ENCODE measurements at regions not wholly inside any gene's neighbourhood (a gene's known extent, or its start where the extent isn't known, plus 50 kb on each side); places are given as distances from the start of the nearest gene placed in this dataset.

GRCh38 chr11:15779518-15779917 lies 576.8 kb downstream of the SOX6 start:
- DNase-seq (ENCODE audit: insufficient read length, low spot score) (no peak), FAIRE-seq (no peak)
- TF ChIP-seq CTCF (IDR thresholded peaks at IDR 0.05; ENCODE audit: insufficient read depth, missing control alignments), result no peak

- no peak for DNase-seq (ENCODE audit: insufficient read length, low spot score)
- FAIRE-seq, result no peak
- no peak for TF ChIP-seq CTCF (IDR thresholded peaks at IDR 0.05; ENCODE audit: insufficient read depth, missing control alignments)
These were observed 576.0 kb downstream of the SOX6 start for GRCh38 chr11:15780382-15780781.

- no peak for DNase-seq (ENCODE audit: insufficient read length, low spot score)
- FAIRE-seq, result no peak
- no peak for TF ChIP-seq CTCF (IDR thresholded peaks at IDR 0.05; ENCODE audit: insufficient read depth, missing control alignments)
These were observed 575.5 kb downstream of the SOX6 start for GRCh38 chr11:15780837-15781236.

GRCh38 chr11:15783619-15784018 lies 572.7 kb downstream of the SOX6 start:
- FAIRE-seq (no peak), DNase-seq (ENCODE audit: insufficient read length, low spot score) (no peak)
- TF ChIP-seq CTCF (IDR thresholded peaks at IDR 0.05; ENCODE audit: insufficient read depth, missing control alignments), result no peak

- FAIRE-seq (no peak), DNase-seq (ENCODE audit: insufficient read length, low spot score) (no peak)
- no peak for TF ChIP-seq CTCF (IDR thresholded peaks at IDR 0.05; ENCODE audit: insufficient read depth, missing control alignments)
These were observed 563.0 kb downstream of the SOX6 start for GRCh38 chr11:15793043-15793996.

- no peak for TF ChIP-seq CTCF (IDR thresholded peaks at IDR 0.05; ENCODE audit: insufficient read depth, missing control alignments)
- DNase-seq (ENCODE audit: insufficient read length, low spot score) (no peak), FAIRE-seq (no peak)
These were observed 561.8 kb downstream of the SOX6 start for GRCh38 chr11:15794361-15795150.
